ENCODE measurements at regions not wholly inside any gene's neighbourhood (a gene's known extent, or its start where the extent isn't known, plus 50 kb on each side); places are given as distances from the start of the nearest gene placed in this dataset.

DNA sequence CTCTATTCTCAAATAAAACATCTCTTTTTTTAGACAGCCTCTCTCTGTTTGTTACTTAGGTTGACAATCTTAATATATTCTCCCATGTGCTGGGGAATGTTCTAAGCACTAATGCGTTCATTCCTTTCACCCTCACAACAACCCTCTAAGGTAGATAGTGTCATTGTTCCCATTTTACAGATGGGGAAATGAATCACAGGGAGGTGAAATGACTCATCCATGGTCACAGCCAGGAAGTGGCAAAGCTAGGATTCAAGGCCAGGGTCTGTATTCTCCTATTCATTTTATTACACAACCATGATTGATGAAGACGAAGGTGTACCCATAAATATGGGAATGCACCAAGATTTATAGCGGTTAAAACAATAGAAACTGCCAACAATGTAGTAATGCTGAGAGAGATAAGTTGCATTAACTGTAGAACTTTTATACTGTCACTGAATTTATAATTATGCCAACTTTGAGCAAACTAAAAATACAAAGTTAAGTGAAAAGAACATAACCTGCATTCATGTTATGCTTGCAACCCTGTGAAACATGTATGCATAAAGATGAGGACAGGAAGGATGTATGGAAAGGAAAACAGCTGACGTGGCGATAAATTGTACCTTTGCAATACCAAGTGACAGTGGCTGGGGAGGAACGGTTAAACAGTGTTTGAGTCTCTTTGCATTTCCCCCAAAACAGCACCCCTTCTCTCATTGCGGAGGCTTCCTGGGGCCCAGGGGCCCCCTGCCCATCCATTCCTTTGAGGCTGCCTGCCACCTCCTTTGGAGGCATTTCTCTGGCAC lies 257.7 kb upstream of the AGAP1 start:
- no peaks in the 10 kb centered on the region for H3F3A ChIP-seq (ENCODE audit: control insufficient read depth, insufficient read depth)
- no peak for TF ChIP-seq EZH2phosphoT487 (IDR thresholded peaks at IDR 0.05; ENCODE audit: borderline replicate concordance, low read length)
- TF ChIP-seq CTCF (IDR thresholded peaks at IDR 0.05; ENCODE audit: low read depth, low read length, poor library complexity, severe bottlenecking), result no peak
- no peaks in the 10 kb centered on the region for H3K9me2 ChIP-seq (replicated peaks; ENCODE audit: control insufficient read depth, low read length)
- H3K36me3 ChIP-seq (ENCODE audit: control insufficient read depth, low read length), result no peaks in the 10 kb centered on the region
- H4K20me1 ChIP-seq (ENCODE audit: control insufficient read depth, insufficient read depth, low read depth, low read length), result no peaks in the 10 kb centered on the region
- no peak overlapping the region for H3K4me3 ChIP-seq (ENCODE audit: low read length)
- no peaks in the 10 kb centered on the region for H3K27me3 ChIP-seq (ENCODE audit: control insufficient read depth, low read length)
- H3K27ac ChIP-seq (ENCODE audit: low read depth, low read length), result no peak overlapping the region
- no peak overlapping the region for H3K4me2 ChIP-seq (ENCODE audit: low read length)
- no peaks in the 10 kb centered on the region for H3K9me3 ChIP-seq (ENCODE audit: control insufficient read depth, insufficient read depth, low read length)
- H3K4me1 ChIP-seq (ENCODE audit: control insufficient read depth, low read length), result no peaks in the 10 kb centered on the region
- H3K79me2 ChIP-seq (ENCODE audit: control insufficient read depth, low read length), result no peaks in the 10 kb centered on the region

- TF ChIP-seq CTCF (IDR thresholded peaks at IDR 0.05; ENCODE audit: low read depth, low read length, poor library complexity, severe bottlenecking), result no peak
- H3K36me3 ChIP-seq (ENCODE audit: control insufficient read depth, low read length), result no peaks in the 10 kb centered on the region
- no peaks in the 10 kb centered on the region for H3K79me2 ChIP-seq (ENCODE audit: control insufficient read depth, low read length)
- H3K9me3 ChIP-seq (ENCODE audit: control insufficient read depth, insufficient read depth, low read length), result no peaks in the 10 kb centered on the region; the same call in 1 of the 2 replicates
- no peak overlapping the region for H3K4me3 ChIP-seq (ENCODE audit: low read length)
- H3K9me2 ChIP-seq (replicated peaks; ENCODE audit: control insufficient read depth, low read length), result no peaks in the 10 kb centered on the region
- no peak overlapping the region for H3K4me2 ChIP-seq (ENCODE audit: low read length)
- H3K27ac ChIP-seq (ENCODE audit: low read depth, low read length), result no peak overlapping the region
- H3K27me3 ChIP-seq (ENCODE audit: control insufficient read depth, low read length), result no peaks in the 10 kb centered on the region
- H4K20me1 ChIP-seq (ENCODE audit: control insufficient read depth, insufficient read depth, low read depth, low read length), result no peaks in the 10 kb centered on the region
- no peaks in the 10 kb centered on the region for H3K4me1 ChIP-seq (ENCODE audit: control insufficient read depth, low read length)
- H3F3A ChIP-seq (ENCODE audit: control insufficient read depth, insufficient read depth), result no peaks in the 10 kb centered on the region
Observed at GRCh38 chr2:235238537-235238936, 255.3 kb upstream of the AGAP1 start.

DNA sequence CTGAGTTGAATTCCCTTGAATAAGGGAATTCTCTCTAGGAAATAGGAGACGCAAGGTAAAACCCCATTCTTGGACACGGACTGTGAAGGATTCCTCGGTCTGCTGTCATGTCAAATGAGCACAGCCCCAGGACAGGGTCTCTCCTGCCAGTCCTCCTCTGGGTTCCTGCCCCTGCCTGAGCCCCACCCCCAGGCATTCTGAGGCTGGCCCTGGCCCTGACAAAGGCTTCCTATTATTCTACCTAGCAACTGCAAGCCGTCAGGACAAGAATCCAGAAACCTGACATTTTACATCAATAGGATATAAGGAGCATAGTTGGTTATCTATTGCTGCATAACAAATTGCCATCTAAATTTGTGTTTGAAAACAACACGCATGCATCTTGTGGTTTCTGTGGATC lies 253.3 kb upstream of the AGAP1 start:
- TF ChIP-seq CTCF (IDR thresholded peaks at IDR 0.05; ENCODE audit: low read depth, low read length, poor library complexity, severe bottlenecking) (no peak), EZH2phosphoT487 (IDR thresholded peaks at IDR 0.05; ENCODE audit: borderline replicate concordance, low read length) (no peak)
- H3K9me2 ChIP-seq (replicated peaks; ENCODE audit: control insufficient read depth, low read length), result no peaks in the 10 kb centered on the region

More for the DNA sequence above, 253.3 kb upstream of the AGAP1 start:
- no peaks in the 10 kb centered on the region; the same call in 1 of the 2 replicates for H3K9me3 ChIP-seq (ENCODE audit: control insufficient read depth, insufficient read depth, low read length)
- H3K27ac ChIP-seq (ENCODE audit: low read depth, low read length), result no peak overlapping the region
- H3K4me3 ChIP-seq (ENCODE audit: low read length), result no peak overlapping the region
- no peaks in the 10 kb centered on the region for H3K4me1 ChIP-seq (ENCODE audit: control insufficient read depth, low read length)
- H3K79me2 ChIP-seq (ENCODE audit: control insufficient read depth, low read length), result no peaks in the 10 kb centered on the region
- no peaks in the 10 kb centered on the region for H3F3A ChIP-seq (ENCODE audit: control insufficient read depth, insufficient read depth)
- no peaks in the 10 kb centered on the region for H4K20me1 ChIP-seq (ENCODE audit: control insufficient read depth, insufficient read depth, low read depth, low read length)
- H3K36me3 ChIP-seq (ENCODE audit: control insufficient read depth, low read length), result no peaks in the 10 kb centered on the region
- no peak overlapping the region for H3K4me2 ChIP-seq (ENCODE audit: low read length)
- H3K27me3 ChIP-seq (ENCODE audit: control insufficient read depth, low read length), result no peaks in the 10 kb centered on the region

Data from DOHH2 (cell line).